CD14-positive monocyte (primary cell): ENCODE measurements at regions not wholly inside any gene's neighbourhood (a gene's known extent, or its start where the extent isn't known, plus 50 kb on each side); places are given as distances from the start of the nearest gene placed in this dataset.

Source experiments
- DNase-seq, 3 donors: peaks; one replicate each; pipeline ENCODE4 v3.0.0-alpha.2; 2011 to 2022
- H2AFZ ChIP-seq: 2 replicates; pipeline ENCODE4 v1.6.0; 2012; ENCODE audit warnings: mild to moderate bottlenecking, low read depth, low read length, inconsistent platforms; ENCODE audit not compliant: insufficient read depth, poor library complexity, severe bottlenecking
- H3K27ac ChIP-seq, 2 donors: 1 replicate in 1 of 2; 2 replicates in 1 of 2; pipeline ENCODE4 v1.5.1; 2012 to 2013; ENCODE audit warnings: low read length in 2 of 2, control low read depth in 1 of 2, inconsistent platforms in 1 of 2, low read depth in 1 of 2, mild to moderate bottlenecking in 1 of 2
- H3K27me3 ChIP-seq, 2 donors: one replicate each; pipeline versions ENCODE4 v1.6.0 to v1.6.1; 2011 to 2013; ENCODE audit warnings: low read length in 2 of 2; ENCODE audit not compliant: control insufficient read depth in 2 of 2, insufficient read depth in 2 of 2
- H3K36me3 ChIP-seq, 2 donors: replicated peaks in 1 of 2; 1 replicate in 1 of 2; 2 replicates in 1 of 2; pipeline versions ENCODE4 v1.5.1 to v1.6.1; 2012 to 2013; ENCODE audit warnings: low read length in 2 of 2, control low read depth in 1 of 2, inconsistent platforms in 1 of 2, mild to moderate bottlenecking in 1 of 2; ENCODE audit not compliant: insufficient read depth in 2 of 2, control insufficient read depth in 1 of 2
- H3K4me1 ChIP-seq, 2 donors: 1 replicate in 1 of 2; 2 replicates in 1 of 2; pipeline versions ENCODE4 v1.5.1 to v1.6.1; 2012 to 2013; ENCODE audit warnings: low read length in 2 of 2, control low read depth in 1 of 2, inconsistent platforms in 1 of 2, mild to moderate bottlenecking in 1 of 2, moderate library complexity in 1 of 2; ENCODE audit not compliant: insufficient read depth in 2 of 2, control insufficient read depth in 1 of 2
- H3K4me2 ChIP-seq: replicated peaks from 2 replicates; pipeline ENCODE3; 2012; ENCODE audit warnings: low read length, moderate library complexity, mild to moderate bottlenecking; ENCODE audit not compliant: poor library complexity, severe bottlenecking; ENCODE audit errors: extremely low read depth
- H3K4me3 ChIP-seq, 3 experiments: fragments of 200-600 bp in 1 of 3; sonication (generic) in 1 of 3; replicated peaks in 1 of 3; 1 replicate in 2 of 3; 2 replicates in 1 of 3; pipeline ENCODE4 v1.5.1; 2011 to 2013; ENCODE audit warnings: low read length in 3 of 3, mild to moderate bottlenecking in 3 of 3, control low read depth in 2 of 3, low read depth in 2 of 3, inconsistent platforms in 1 of 3, moderate library complexity in 1 of 3
- H3K79me2 ChIP-seq: 2 replicates; pipeline ENCODE4 v1.6.0; 2012; ENCODE audit warnings: mild to moderate bottlenecking, control low read depth, inconsistent platforms, low read length, moderate library complexity; ENCODE audit not compliant: insufficient read depth
- H3K9ac ChIP-seq: 2 replicates; pipeline ENCODE4 v1.6.0; 2017; ENCODE audit warnings: low read length, mild to moderate bottlenecking; ENCODE audit not compliant: insufficient read depth, poor library complexity, severe bottlenecking
- H3K9me3 ChIP-seq, 2 donors: replicated peaks in 1 of 2; 1 replicate in 1 of 2; 2 replicates in 1 of 2; pipeline versions ENCODE4 v1.5.1 to v1.6.1; 2012 to 2013; ENCODE audit warnings: low read length in 2 of 2, control low read depth in 1 of 2; ENCODE audit not compliant: control insufficient read depth in 1 of 2, insufficient read depth in 1 of 2
- H4K20me1 ChIP-seq: 2 replicates; pipeline ENCODE4 v1.6.0; 2012; ENCODE audit warnings: mild to moderate bottlenecking, low read length, control low read depth, moderate library complexity; ENCODE audit not compliant: insufficient read depth
- H3K27ac Mint-ChIP-seq, 7 donors: one replicate each; pipeline ENCODE4 v1.8.0; 2020; ENCODE audit warnings: mild to moderate bottlenecking in 7 of 7, mixed read lengths in 7 of 7, moderate library complexity in 6 of 7, inconsistent platforms in 2 of 7
- H3K27me3 Mint-ChIP-seq, 3 donors: one replicate each; pipeline ENCODE4 v1.8.0; 2021 to 2022; ENCODE audit warnings: low read depth in 3 of 3, mild to moderate bottlenecking in 3 of 3, mixed read lengths in 3 of 3, moderate library complexity in 3 of 3, inconsistent platforms in 1 of 3
- H3K36me3 Mint-ChIP-seq, 2 donors: one replicate each; pipeline ENCODE4 v1.8.0; 2020; ENCODE audit warnings: mixed read lengths in 2 of 2, inconsistent platforms in 1 of 2, mild to moderate bottlenecking in 1 of 2
- H3K4me1 Mint-ChIP-seq: one replicate; pipeline ENCODE4 v1.8.0; 2020; ENCODE audit warnings: mild to moderate bottlenecking, mixed read lengths
- H3K4me3 Mint-ChIP-seq, 2 donors: one replicate each; pipeline ENCODE4 v1.8.0; 2020; ENCODE audit warnings: mild to moderate bottlenecking in 2 of 2, mixed read lengths in 2 of 2, moderate library complexity in 1 of 2
- H3K9me3 Mint-ChIP-seq, 7 donors: one replicate each; pipeline ENCODE4 v1.8.0; 2020 to 2022; ENCODE audit warnings: mixed read lengths in 7 of 7, mild to moderate bottlenecking in 6 of 7, moderate library complexity in 6 of 7, inconsistent platforms in 2 of 7
- CTCF ChIP-seq: fragments of 200-600 bp; IDR thresholded peaks from one replicate; pipeline ENCODE4 v1.8.0; 2022; ENCODE audit warnings: antibody characterized with exemption, mild to moderate bottlenecking
- WGBS: methylation state at CpG from one replicate; pipeline ENCODE4 v1.1.5; 2013; ENCODE audit warnings: missing lambda C conversion rate; ENCODE audit not compliant: insufficient coverage; 5-methylcytosine and 5-hydroxymethylcytosine counted together
- intact Hi-C, 2 donors: fragments of 100-400 bp; cut with micrococcal nuclease; formaldehyde crosslinking; loops; one replicate each; pipeline versions ENCODE4 v1.15.0 to v1.15.1; 2023

- Mint-ChIP-seq H3K36me3 (no peaks in the 10 kb centered on the region), H3K4me1 (no peaks in the 10 kb centered on the region), H3K27me3 (peaks cover 3 to 13% (median 13%) of the 10 kb centered on the region in 3 donors), H3K4me3 (no peak overlapping the region), H3K9me3 (peaks cover 0 to 3% (median 0%) of the 10 kb centered on the region in 7 donors), H3K27ac (no peak overlapping the region)
- Histone ChIP-seq H3K4me2 (no peak overlapping the region), H3K36me3 (no peaks in the 10 kb centered on the region), H3K9ac (no peak overlapping the region), H3K27me3 (peaks cover 0 to 2% of the 10 kb centered on the region in 2 donors), H3K27ac (no peak overlapping the region), H4K20me1 (no peaks in the 10 kb centered on the region), H2AFZ (no peak overlapping the region), H3K4me3 (no peak overlapping the region), H3K9me3 (no peaks in the 10 kb centered on the region), H3K4me1 (no peaks in the 10 kb centered on the region), H3K79me2 (no peaks in the 10 kb centered on the region)
- intact Hi-C loops: no loop called here
- TF ChIP-seq CTCF: no peak
- DNase-seq: no peak
- WGBS: 50% methylated on average over 1 of the region's 6 CpGs
Measured at GRCh38 chr11:44382118-44382517, 72.2 kb upstream of the ALX4 start.

GRCh38 chr11:44382656-44383240, 72.8 kb upstream of the ALX4 start:
- no peaks in the 10 kb centered on the region for H3K36me3 Mint-ChIP-seq
- peaks cover 4 to 14% (median 13%) of the 10 kb centered on the region in 3 donors for H3K27me3 Mint-ChIP-seq
- no peaks in the 10 kb centered on the region for H3K36me3 ChIP-seq
- no peak overlapping the region for H3K4me3 ChIP-seq
- H3K4me1 ChIP-seq: no peaks in the 10 kb centered on the region
- TF ChIP-seq CTCF: no peak
- no peaks in the 10 kb centered on the region for H4K20me1 ChIP-seq
- H3K27ac ChIP-seq: no peak overlapping the region
- peaks cover 2% of the 10 kb centered on the region for H3K4me1 Mint-ChIP-seq
- H3K4me2 ChIP-seq: no peak overlapping the region
- H3K4me3 Mint-ChIP-seq: no peak overlapping the region
- peaks cover 0 to 2% of the 10 kb centered on the region in 2 donors for H3K27me3 ChIP-seq
- no peaks in the 10 kb centered on the region for H3K9me3 ChIP-seq
- H2AFZ ChIP-seq: no peak overlapping the region
- no peak for DNase-seq
- H3K79me2 ChIP-seq: no peaks in the 10 kb centered on the region
- intact Hi-C loops: no loop called here
- H3K27ac Mint-ChIP-seq: no peak overlapping the region
- peaks cover 0 to 3% (median 0%) of the 10 kb centered on the region in 7 donors for H3K9me3 Mint-ChIP-seq
- H3K9ac ChIP-seq: no peak overlapping the region
- WGBS: 92% methylated on average over 5 of the region's 6 CpGs
